Activated naive CD4-positive, alpha-beta T cell (primary cell): ENCODE measurements at regions not wholly inside any gene's neighbourhood (a gene's known extent, or its start where the extent isn't known, plus 50 kb on each side); places are given as distances from the start of the nearest gene placed in this dataset.
"Not testable (repeated sequence)": the region's sequence is repeated elsewhere in the genome, so short reads cannot be mapped to it uniquely, and the experiment has no call there.

Source experiments
- DNase-seq, 4 experiments: peaks; one replicate each; lab custom pipeline; 2025; lab: John Stamatoyannopoulos, UW

- DNase-seq = peak in 2 of 4 experiments; percentile 12 to 24
These were observed 68.1 kb upstream of the CEP85L start for GRCh38 chr6:118719351-118720124.

GRCh38 chr6:118718903-118719302 lies 67.5 kb upstream of the CEP85L start:
- DNase-seq = no peak

- DNase-seq = no peak
These were observed 66.9 kb upstream of the CEP85L start for GRCh38 chr6:118718297-118718696.

GRCh38 chr6:118717106-118717505 lies 65.7 kb upstream of the CEP85L start:
- DNase-seq = no peak

- not testable (repeated sequence) for DNase-seq
These were observed 64.5 kb upstream of the CEP85L start for GRCh38 chr6:118715907-118716306.

GRCh38 chr6:118715376-118715775 lies 64.0 kb upstream of the CEP85L start:
- no peak for DNase-seq

- DNase-seq = no peak
These were observed 63.4 kb upstream of the CEP85L start for GRCh38 chr6:118714756-118715155.

GRCh38 chr6:118712969-118713368 lies 61.6 kb upstream of the CEP85L start:
- no peak for DNase-seq

GRCh38 chr6:118710616-118711015 lies 59.2 kb upstream of the CEP85L start:
- no peak for DNase-seq

GRCh38 chr6:118709859-118710350 lies 58.5 kb upstream of the CEP85L start:
- DNase-seq = peak in 3 of 4 experiments; percentile 10 to 43 (median 36)

- DNase-seq = no peak
These were observed 57.4 kb upstream of the CEP85L start for GRCh38 chr6:118708744-118709143.

- DNase-seq = no peak
These were observed 56.7 kb upstream of the CEP85L start for GRCh38 chr6:118708055-118708454.

- DNase-seq = no peak
These were observed 55.3 kb upstream of the CEP85L start for GRCh38 chr6:118706702-118707101.

- no peak for DNase-seq
These were observed 54.4 kb upstream of the CEP85L start for GRCh38 chr6:118705544-118706491.

- DNase-seq = no peak
These were observed 53.5 kb upstream of the CEP85L start for GRCh38 chr6:118704915-118705314.

GRCh38 chr6:118701260-118701659 lies 49.9 kb upstream of the CEP85L start:
- not testable (repeated sequence) for DNase-seq
